Muscle of leg (tissue), 3 donors: ENCODE measurements at regions not wholly inside any gene's neighbourhood (a gene's known extent, or its start where the extent isn't known, plus 50 kb on each side); places are given as distances from the start of the nearest gene placed in this dataset.
A peak's percentile ranks its signal among the peaks of the same experiment; 100 is the strongest.

Experiments used
- DNase-seq: peaks from one replicate; pipeline ENCODE4 v3.0.0; 2013
- H3K27ac ChIP-seq: one replicate; pipeline ENCODE4 v1.5.1; 2013; ENCODE audit warnings: mild to moderate bottlenecking, low read length, control low read depth
- H3K27me3 ChIP-seq: one replicate; pipeline ENCODE4 v1.6.1; 2013; ENCODE audit warnings: low read length; ENCODE audit not compliant: control insufficient read depth, insufficient read depth
- H3K36me3 ChIP-seq: one replicate; pipeline ENCODE4 v1.6.1; 2013; ENCODE audit warnings: low read length; ENCODE audit not compliant: control insufficient read depth, insufficient read depth
- H3K4me1 ChIP-seq: one replicate; pipeline ENCODE4 v1.6.1; 2013; ENCODE audit warnings: low read length; ENCODE audit not compliant: control insufficient read depth, insufficient read depth
- H3K4me3 ChIP-seq: one replicate; pipeline ENCODE4 v1.5.1; 2013; ENCODE audit warnings: low read length, control low read depth
- H3K9me3 ChIP-seq: replicated peaks from 2 replicates; pipeline ENCODE4 v1.6.1; 2013; ENCODE audit warnings: low read depth, low read length; ENCODE audit not compliant: control insufficient read depth
- WGBS: methylation state at CpG from one replicate; pipeline ENCODE4 v1.1.5; 2013; ENCODE audit warnings: missing lambda C conversion rate; ENCODE audit not compliant: insufficient coverage; 5-methylcytosine and 5-hydroxymethylcytosine counted together

DNA sequence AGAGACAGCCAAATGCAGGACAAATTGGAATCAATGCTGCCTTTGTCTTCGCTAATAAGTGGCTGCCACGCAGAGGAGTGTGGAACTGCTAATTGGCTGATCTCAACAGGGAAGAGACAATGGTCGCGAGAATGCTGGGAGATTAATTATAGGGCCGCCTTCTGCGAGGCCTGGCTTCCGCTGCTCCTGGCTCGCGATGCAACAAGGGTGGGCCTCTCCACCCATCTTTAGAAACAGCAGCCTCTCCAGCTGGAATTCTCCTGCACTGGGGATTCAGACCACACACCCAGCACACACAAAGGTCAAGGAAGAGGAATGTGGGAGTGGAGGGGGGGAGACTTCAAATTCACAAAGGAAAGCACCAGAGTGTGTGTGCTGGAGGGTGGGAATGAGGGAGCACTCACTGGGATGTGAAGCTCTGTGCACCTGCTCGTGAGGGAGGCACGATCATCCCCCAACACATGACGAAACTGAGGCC, 200.7 kb upstream of the GRIK3 start:
- WGBS = 19% methylated on average over 2 of the region's 12 CpGs
- DNase-seq = peak; percentile 22
- H3K36me3 ChIP-seq = no peaks in the 10 kb centered on the region
- H3K4me3 ChIP-seq = no peak overlapping the region
- H3K27me3 ChIP-seq = peaks cover 2% of the 10 kb centered on the region
- no peaks in the 10 kb centered on the region for H3K4me1 ChIP-seq
- H3K9me3 ChIP-seq = peaks cover 4% of the 10 kb centered on the region
- H3K27ac ChIP-seq = no peak overlapping the region

DNA sequence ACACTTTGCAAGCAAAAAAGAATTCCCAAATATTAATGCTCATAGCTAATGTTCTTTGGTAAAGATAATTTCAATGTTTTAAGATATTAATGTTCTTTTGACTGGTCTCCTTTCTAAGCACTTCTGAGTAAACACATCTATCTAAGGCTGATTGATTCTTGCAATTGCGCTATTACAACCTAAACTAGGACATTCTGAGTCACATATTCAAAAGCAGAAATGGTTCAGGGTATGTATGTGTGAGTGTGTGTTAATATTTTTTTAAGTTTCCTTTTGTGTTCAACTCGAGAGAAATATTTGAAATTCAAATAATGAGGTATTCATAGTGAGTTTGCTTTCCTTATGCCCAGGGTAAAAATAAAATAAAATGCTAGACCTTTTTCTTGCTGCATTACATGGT, 203.6 kb upstream of the GRIK3 start:
- peaks cover 2% of the 10 kb centered on the region for H3K27me3 ChIP-seq
- 40% methylated on average over 1 of the region's 2 CpGs for WGBS
- no peaks in the 10 kb centered on the region for H3K36me3 ChIP-seq
- no peaks in the 10 kb centered on the region for H3K9me3 ChIP-seq
- H3K4me1 ChIP-seq = no peaks in the 10 kb centered on the region
- H3K4me3 ChIP-seq = no peak overlapping the region
- DNase-seq = no peak
- H3K27ac ChIP-seq = no peak overlapping the region

DNA sequence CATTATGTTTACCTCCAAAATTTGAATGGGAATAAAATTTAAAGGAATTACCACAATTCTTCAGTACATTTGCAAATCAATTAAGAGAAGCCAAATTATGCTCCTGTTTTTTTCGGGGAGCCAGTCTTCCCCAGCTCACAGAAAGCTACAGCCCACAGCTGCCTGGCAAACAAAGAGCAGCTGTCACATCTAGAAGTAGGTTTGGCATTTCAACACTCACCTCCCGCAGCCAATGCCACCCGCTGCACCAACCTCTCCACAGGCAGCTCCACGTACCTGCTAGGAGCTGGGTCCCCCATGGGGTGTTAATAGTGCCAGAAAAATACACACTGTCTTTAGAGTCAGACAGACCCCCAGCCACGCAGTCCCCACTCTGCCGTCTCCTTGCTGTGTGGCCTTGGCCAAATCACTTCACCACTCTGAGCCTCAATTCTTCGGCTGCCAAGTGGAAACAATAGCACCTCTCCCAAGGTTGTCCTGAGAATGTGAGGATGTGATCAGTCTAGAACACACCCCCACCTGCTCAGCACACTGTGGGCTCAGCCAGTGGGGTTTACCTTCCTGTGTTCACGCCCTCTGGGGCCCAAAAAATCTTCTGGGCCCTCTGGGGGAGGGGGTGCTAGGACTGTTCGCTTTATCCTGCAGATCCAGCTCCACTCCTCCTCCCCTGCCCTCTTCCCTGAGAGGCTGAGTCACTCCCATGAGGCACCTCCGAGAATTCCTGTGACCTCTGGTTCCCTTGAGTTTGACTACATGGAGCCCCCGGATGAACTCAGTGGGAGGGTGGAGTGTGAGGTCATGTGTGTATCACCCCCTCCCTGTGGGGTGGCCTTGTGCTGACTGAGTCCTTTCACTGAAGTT, 204.3 kb upstream of the GRIK3 start:
- Histone ChIP-seq H3K27me3 (peaks cover 2% of the 10 kb centered on the region), H3K4me3 (no peak overlapping the region), H3K36me3 (no peaks in the 10 kb centered on the region), H3K9me3 (no peaks in the 10 kb centered on the region), H3K4me1 (no peaks in the 10 kb centered on the region), H3K27ac (no peak overlapping the region)
- DNase-seq = no peak
- WGBS = 20% methylated on average over 1 of the region's 11 CpGs

DNA sequence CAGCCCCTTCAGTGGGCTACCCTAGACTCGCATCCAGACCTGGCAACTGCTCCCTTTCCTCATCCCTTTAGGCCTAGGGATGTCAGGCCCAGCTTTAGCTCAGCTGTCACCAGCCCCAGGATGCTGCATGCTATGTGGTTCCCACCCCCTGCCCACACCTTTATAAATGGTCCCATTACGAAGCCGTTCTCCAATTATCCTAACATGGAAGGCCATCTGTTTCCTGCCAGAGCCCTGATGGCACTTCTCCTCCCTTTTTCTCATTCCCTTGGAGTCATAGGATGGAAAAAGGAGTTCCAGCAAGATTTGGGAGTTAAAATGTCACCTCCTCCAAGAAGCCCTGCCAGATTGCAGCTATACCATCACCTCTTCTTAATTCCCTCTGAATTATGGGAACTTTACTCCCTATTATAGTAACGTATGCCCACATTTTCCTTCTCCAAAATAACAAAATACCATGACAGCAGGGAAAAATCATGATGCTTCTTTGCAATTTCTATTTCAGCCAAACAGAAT, 205.0 kb upstream of the GRIK3 start:
- H3K9me3 ChIP-seq = no peaks in the 10 kb centered on the region
- H3K4me1 ChIP-seq = no peaks in the 10 kb centered on the region
- H3K27me3 ChIP-seq = peaks cover 2% of the 10 kb centered on the region
- no peak for DNase-seq
- H3K4me3 ChIP-seq = no peak overlapping the region
- H3K36me3 ChIP-seq = no peaks in the 10 kb centered on the region
- no peak overlapping the region for H3K27ac ChIP-seq
- WGBS = 65% methylated on average over 2 of the region's 4 CpGs

DNA sequence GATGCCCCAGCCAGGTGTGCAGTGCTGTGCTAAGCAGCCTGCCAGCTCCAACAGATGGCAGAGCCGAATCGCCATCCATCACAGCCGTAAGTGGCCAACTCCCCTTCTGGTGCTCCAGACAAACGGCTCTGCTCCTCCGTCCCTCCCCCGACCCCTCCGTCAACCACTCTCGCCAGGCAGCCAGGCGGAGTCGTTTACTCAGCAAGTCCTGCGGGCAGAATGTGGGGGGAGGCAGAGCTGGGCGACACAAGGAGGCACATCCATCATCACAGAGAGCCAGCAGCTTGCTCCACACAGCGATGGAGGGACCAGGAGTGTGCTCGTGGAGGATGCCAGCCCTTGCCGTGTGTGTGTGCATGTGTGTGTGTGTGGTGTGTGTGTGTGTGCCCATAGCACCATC, 206.6 kb upstream of the GRIK3 start:
- H3K27me3 ChIP-seq = peaks cover 2% of the 10 kb centered on the region
- H3K4me3 ChIP-seq = no peak overlapping the region
- H3K4me1 ChIP-seq = no peaks in the 10 kb centered on the region
- no peak overlapping the region for H3K27ac ChIP-seq
- no peaks in the 10 kb centered on the region for H3K9me3 ChIP-seq
- DNase-seq = no peak
- no peaks in the 10 kb centered on the region for H3K36me3 ChIP-seq
- WGBS = 44% methylated on average over 3 of the region's 15 CpGs

DNA sequence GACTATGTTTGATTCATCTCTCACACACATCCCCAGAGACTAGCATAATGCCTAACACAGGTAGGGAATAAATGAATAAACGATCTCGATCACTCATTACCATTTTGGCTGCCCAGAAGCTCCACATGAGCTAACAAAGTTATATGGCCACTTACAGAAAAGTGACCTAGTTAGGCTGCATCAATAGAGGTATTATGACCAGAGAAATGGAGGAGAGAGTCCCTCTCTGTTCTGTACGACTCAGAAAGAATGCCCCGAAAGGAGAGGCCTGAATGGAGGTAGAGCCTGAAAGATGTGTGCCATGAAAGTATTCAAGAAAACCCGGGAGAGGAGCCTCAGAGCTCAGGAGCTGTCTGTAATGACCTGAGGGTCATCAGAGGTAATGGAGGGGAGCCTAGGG, 208.2 kb upstream of the GRIK3 start:
- Histone ChIP-seq H3K36me3 (no peaks in the 10 kb centered on the region), H3K9me3 (no peaks in the 10 kb centered on the region), H3K27me3 (peaks cover 5% of the 10 kb centered on the region), H3K27ac (no peak overlapping the region), H3K4me3 (no peak overlapping the region), H3K4me1 (no peaks in the 10 kb centered on the region)
- no peak for DNase-seq
- WGBS = 41% methylated on average over 3 of the region's 5 CpGs

DNA sequence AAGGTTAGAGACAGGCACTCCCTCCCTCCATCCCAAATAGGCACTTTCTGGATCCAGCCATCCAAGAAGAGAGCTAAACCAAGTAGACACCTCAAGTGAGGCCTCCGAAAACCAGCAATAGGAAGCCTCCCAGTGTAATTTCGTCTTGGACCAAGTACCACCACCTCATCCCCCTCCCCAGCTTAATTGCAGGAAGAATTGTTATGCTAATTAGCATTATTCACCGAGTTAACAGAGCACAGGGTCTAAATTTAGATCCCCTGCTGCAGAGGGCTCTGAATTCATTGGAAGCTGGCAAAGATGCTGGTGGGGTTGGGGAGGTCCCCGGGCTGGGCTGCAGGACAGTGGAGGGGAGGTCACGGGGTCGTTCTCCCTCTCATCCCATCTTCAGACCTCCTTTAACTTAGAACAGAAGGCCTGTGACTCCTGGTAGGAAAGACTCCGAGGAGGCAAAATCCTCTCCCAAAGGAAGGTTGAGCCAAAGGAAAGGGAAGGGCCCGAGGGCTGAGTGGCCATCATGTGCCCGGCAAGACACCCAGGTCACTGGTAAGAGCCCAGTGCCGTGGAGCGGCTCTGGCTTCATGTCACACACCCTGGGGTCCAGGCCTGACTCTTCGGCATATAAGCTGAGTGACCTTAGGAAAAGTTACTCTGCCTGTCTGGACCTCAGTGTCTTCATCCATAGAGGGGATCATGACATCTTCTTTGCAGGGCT, 209.2 kb upstream of the GRIK3 start:
- DNase-seq = no peak
- H3K27me3 ChIP-seq = peaks cover 2% of the 10 kb centered on the region

DNA sequence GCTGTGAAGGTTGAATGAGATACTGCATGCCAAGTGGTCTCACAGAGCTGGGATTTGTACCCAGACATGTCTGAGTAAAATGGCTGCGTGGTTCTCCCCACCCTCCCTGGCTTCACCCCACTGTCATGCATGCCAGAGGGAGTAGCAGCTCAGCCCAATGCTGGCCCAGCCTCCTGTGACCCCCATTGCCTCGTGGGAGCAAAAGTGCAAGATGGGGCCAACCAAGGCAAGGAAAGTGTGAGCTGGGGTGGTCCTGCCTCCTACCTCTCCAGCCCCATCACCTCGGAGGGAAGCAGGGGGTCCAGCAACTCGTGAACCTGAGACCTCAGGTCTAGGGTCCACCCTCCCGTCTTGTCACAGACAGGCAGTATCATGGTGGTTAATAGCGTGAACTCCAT, 209.8 kb upstream of the GRIK3 start:
- Histone ChIP-seq H3K4me1 (no peaks in the 10 kb centered on the region), H3K27me3 (peaks cover 2% of the 10 kb centered on the region), H3K36me3 (no peaks in the 10 kb centered on the region), H3K4me3 (no peak overlapping the region), H3K27ac (no peak overlapping the region), H3K9me3 (no peaks in the 10 kb centered on the region)
- WGBS = 73% methylated on average over 5 of the region's 6 CpGs
- no peak for DNase-seq

More for the DNA sequence above, 209.2 kb upstream of the GRIK3 start:
- H3K4me3 ChIP-seq = no peak overlapping the region
- WGBS = 78% methylated on average over 7 of the region's 12 CpGs
- no peaks in the 10 kb centered on the region for H3K9me3 ChIP-seq
- no peak overlapping the region for H3K27ac ChIP-seq
- H3K4me1 ChIP-seq = no peaks in the 10 kb centered on the region
- no peaks in the 10 kb centered on the region for H3K36me3 ChIP-seq

DNA sequence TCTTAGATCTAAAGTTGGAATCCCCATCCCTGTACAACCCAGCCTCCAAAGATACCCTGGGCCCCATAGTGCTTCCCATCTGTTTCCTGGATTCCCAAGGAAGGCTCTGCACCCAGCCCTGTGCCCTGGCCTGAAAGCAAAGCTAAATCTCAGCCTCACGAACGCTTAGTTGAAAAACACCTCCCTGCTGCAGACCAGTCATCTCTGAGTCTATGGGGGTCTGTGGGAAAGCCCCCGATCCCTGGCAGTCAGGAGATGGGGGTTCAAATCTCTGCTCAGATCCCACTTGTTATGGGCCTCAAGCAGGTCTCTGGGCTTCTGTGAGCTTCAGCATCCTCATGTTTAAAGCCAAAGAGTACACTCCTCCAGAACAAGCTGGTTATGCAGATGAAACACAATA, 210.5 kb upstream of the GRIK3 start:
- DNase-seq = no peak
- Histone ChIP-seq H3K4me3 (no peak overlapping the region), H3K27ac (no peak overlapping the region), H3K9me3 (no peaks in the 10 kb centered on the region), H3K36me3 (no peaks in the 10 kb centered on the region), H3K27me3 (peaks cover 2% of the 10 kb centered on the region), H3K4me1 (no peaks in the 10 kb centered on the region)
- WGBS = 80% methylated on average over 1 of the region's 3 CpGs

DNA sequence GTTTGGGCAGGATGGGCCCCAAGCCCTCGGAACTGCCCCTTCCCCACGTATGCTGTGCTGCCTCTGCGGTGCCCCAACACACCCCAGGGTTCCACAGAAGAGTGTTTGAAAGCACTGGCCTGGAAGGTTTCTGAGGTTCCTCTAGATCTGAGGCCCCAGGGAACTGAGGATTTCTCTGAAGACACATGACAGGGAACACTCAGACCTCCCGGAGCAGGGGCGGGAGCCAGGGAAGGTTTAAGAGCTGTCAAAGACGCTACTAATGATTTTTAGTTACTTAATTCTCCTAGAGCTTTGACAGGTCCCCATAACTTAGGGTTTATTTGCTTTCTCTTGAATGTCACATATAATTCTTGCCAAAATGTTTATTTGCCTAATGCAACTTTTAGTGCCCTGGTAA, 212.3 kb upstream of the GRIK3 start:
- no peak overlapping the region for H3K4me3 ChIP-seq
- H3K27me3 ChIP-seq = peaks cover 2% of the 10 kb centered on the region
- H3K27ac ChIP-seq = no peak overlapping the region
- DNase-seq = no peak
- H3K9me3 ChIP-seq = no peaks in the 10 kb centered on the region
- 52% methylated on average over 4 of the region's 6 CpGs for WGBS
- H3K36me3 ChIP-seq = no peaks in the 10 kb centered on the region
- H3K4me1 ChIP-seq = no peaks in the 10 kb centered on the region
